GM12873 (cell line): ENCODE measurements at regions not wholly inside any gene's neighbourhood (a gene's known extent, or its start where the extent isn't known, plus 50 kb on each side); places are given as distances from the start of the nearest gene placed in this dataset.

Experiments used
- TF ChIP-seq, protein P1 (sequence below): IDR thresholded peaks from 2 replicates; pipeline ENCODE4 v1.5.1; 2012; ENCODE audit warnings: low read depth, mild to moderate bottlenecking, moderate library complexity, low read length, control low read depth; ENCODE audit not compliant: insufficient read depth; ENCODE audit errors: missing control alignments

DNA sequence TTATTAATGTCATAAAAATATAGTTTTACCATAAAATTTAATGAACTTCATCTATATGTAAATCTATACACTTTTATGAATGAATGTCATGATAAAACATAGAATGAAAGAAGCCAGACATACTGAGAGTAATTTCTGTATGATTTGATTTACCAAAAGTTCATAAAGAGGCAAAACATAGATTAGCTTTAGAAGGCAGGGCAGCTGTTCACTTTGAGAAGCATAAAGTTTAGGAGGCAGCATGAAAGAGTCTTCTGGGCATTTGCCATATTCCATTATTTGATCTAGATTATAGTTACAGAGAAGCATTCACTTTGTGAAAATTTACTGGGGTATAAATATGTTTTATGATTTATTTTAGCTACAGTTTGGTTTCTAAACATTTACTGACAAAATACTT is 487.2 kb downstream of the ANKRD7 start:
- TF ChIP-seq, protein P1, sequence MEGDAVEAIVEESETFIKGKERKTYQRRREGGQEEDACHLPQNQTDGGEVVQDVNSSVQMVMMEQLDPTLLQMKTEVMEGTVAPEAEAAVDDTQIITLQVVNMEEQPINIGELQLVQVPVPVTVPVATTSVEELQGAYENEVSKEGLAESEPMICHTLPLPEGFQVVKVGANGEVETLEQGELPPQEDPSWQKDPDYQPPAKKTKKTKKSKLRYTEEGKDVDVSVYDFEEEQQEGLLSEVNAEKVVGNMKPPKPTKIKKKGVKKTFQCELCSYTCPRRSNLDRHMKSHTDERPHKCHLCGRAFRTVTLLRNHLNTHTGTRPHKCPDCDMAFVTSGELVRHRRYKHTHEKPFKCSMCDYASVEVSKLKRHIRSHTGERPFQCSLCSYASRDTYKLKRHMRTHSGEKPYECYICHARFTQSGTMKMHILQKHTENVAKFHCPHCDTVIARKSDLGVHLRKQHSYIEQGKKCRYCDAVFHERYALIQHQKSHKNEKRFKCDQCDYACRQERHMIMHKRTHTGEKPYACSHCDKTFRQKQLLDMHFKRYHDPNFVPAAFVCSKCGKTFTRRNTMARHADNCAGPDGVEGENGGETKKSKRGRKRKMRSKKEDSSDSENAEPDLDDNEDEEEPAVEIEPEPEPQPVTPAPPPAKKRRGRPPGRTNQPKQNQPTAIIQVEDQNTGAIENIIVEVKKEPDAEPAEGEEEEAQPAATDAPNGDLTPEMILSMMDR = no peak

DNA sequence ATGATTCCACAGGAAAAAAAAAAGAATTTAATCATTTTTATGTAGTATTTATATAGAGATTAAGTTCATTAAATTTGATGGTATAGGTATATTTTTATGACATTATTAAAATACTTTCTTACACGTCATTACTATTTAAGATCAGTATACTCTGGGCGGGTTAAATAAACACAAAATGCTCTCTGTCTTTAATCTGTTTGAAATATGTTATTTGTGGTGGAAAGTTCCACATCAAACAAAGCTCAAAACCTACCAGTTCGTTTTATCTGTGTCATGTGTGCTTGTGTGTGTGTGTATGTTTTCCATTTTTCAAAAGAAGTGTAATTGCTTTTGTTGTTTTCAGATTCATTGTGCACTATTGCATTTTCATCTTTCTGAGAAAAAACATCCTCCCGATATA is 488.5 kb downstream of the ANKRD7 start:
- TF ChIP-seq, protein P1 = no peak

DNA sequence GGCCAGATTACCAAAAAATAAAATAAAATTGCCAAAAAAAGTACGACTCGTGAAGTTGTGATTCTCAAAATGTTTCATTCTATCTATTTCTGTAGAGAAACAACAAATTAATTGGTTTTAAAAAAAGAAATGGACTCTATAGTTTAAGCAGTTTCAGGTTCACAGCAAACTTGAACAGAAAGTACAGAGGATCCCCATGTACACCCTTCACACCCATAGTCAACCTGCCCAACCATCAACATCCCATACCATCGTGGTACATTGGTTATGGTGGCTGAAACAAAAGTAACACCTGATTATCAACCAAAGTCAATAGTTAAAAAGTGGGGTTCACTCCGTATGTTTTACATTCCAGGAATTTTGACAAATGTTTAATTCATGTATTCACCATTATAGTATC is 496.1 kb downstream of the ANKRD7 start:
- TF ChIP-seq, protein P1 = no peak

DNA sequence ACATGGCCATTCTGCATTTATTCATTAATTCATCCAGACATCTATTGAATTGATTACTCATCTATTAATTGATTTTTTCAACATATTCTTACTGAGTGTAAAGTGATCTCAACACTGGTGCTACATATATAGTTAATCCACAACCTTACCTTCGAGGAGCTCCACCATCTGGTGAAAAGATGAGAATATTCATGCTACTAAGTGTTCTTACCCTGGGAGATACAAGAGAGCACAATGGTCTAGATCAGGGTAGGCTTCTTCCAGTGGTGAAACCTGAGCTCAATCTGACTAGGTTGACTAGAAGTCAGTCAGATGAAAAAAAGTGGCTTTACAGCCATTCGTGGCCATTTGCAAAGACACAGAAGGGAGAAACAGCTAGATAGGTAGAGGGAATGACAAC is 507.4 kb downstream of the ANKRD7 start:
- TF ChIP-seq, protein P1 = no peak

DNA sequence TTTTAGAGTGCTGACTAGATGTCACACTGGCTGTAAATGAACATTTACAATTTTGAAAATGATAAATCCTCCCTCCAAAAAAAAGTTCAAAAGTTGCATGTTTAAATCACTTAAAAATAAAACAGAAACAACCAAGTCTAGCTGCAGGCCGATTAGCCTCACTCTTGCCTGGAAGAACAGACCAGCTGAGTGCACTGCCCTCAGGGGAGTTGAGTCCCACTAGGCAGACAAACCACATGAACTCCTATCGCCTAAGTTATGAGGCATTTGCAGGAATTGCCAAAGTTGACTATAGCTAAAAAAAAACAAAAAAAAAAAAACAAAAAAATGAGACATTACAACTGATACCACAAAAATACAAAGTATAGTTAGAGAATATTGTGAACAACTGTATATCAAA is 510.0 kb downstream of the ANKRD7 start:
- TF ChIP-seq, protein P1 = no peak

DNA sequence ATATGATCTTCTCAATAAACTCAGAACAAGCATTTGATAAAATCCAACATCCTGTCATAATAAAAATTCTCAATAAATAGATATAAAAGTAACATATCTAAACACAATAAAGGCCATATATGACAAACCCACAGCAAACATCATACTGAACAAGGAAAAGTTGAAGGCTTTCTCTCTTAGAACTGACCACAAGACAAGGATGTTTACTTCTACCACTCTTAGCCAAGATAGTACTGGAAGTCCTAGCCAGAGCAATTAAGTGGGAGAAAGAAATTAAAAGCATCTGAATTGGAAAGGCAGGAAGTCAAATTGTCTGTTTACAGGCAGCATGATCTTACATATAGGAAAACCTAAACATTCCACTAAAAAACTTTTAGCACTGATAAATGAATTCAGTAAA is 510.9 kb downstream of the ANKRD7 start:
- TF ChIP-seq, protein P1 = no peak

DNA sequence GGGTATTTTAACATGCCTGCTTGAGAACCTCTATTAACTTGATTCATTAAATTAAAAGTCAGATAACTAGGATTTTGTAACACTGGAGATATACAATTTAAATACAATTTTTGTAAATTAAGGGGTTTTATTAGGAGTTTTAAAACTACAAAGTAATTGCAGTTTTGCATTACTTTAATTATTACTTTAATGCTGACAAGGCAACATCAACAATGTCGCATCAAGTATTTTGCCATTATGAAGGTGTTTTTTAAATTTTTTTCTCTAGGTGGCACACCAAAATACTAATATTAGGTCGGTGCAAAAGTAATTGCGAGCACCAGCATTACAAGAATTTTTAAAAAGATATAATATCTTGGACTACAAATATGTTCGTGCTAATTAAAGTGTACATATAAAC is 513.4 kb downstream of the ANKRD7 start:
- TF ChIP-seq, protein P1 = no peak
